WTC11 (cell line): ENCODE measurements at regions not wholly inside any gene's neighbourhood (a gene's known extent, or its start where the extent isn't known, plus 50 kb on each side); places are given as distances from the start of the nearest gene placed in this dataset.
A peak's percentile ranks its signal among the peaks of the same experiment; 100 is the strongest.

Experiments
- ATAC-seq: fragments of 200-7000 bp; cut with Tn5 transposase; 2 replicates; pipeline ENCODE4 v1.10.0; 2021; ENCODE audit warnings: mild to moderate bottlenecking, moderate library complexity
- CTCF ChIA-PET: fragments of 300-600 bp; sonication (Branson Sonifier 250); formaldehyde crosslinking; loops from one replicate; lab custom pipeline; 2021; ENCODE audit warnings: antibody characterized with exemption; lab: Charles Lee
- POLR2A ChIA-PET: fragments of 350-600 bp; sonication (Branson Sonifier 250); formaldehyde crosslinking; loops from one replicate; lab custom pipeline; 2021; ENCODE audit warnings: antibody characterized with exemption; lab: Charles Lee
- DNase-seq: peaks from one replicate; pipeline ENCODE4 v3.0.0; 2021; ENCODE audit warnings: low spot score
- H3K27ac Mint-ChIP-seq: 2 replicates; pipeline ENCODE4 v1.8.0; 2021; ENCODE audit warnings: mixed read lengths
- H3K27me3 Mint-ChIP-seq: 2 replicates; pipeline ENCODE4 v1.8.0; 2021; ENCODE audit warnings: low read depth, mild to moderate bottlenecking, moderate library complexity, mixed read lengths
- H3K36me3 Mint-ChIP-seq: 2 replicates; pipeline ENCODE4 v1.8.0; 2021; ENCODE audit warnings: mixed read lengths
- H3K4me1 Mint-ChIP-seq: 2 replicates; pipeline ENCODE4 v1.8.0; 2022; ENCODE audit warnings: mixed read lengths
- H3K4me3 Mint-ChIP-seq: 2 replicates; pipeline ENCODE4 v1.8.0; 2021; ENCODE audit warnings: mild to moderate bottlenecking, moderate library complexity, mixed read lengths
- H3K9me3 Mint-ChIP-seq: 2 replicates; pipeline ENCODE4 v1.8.0; 2021; ENCODE audit warnings: mixed read lengths
- CBFB ChIP-seq: sonication (generic); formaldehyde crosslinking; IDR thresholded peaks from 2 replicates; pipeline ENCODE4 v1.8.1; 2022; ENCODE audit warnings: mild to moderate bottlenecking, low read depth, missing genetic modification reagents
- EMX1 ChIP-seq: fragments of 250-450 bp; sonication (Bioruptor Pico); IDR thresholded peaks from 2 replicates; pipeline ENCODE4 v1.8.0; 2021; ENCODE audit warnings: mild to moderate bottlenecking
- ESRRA ChIP-seq: sonication (generic); formaldehyde crosslinking; IDR thresholded peaks from 2 replicates; pipeline ENCODE4 v1.8.1; 2022; ENCODE audit warnings: mild to moderate bottlenecking, missing genetic modification reagents, borderline replicate concordance
- FOXK1 ChIP-seq: sonication (generic); formaldehyde crosslinking; IDR thresholded peaks from 2 replicates; pipeline ENCODE4 v1.8.0; 2022; ENCODE audit warnings: mild to moderate bottlenecking, moderate library complexity, missing genetic modification reagents
- GTF2I ChIP-seq: fragments of 250-450 bp; sonication (Bioruptor Pico); conservative IDR thresholded peaks from 2 replicates; pipeline ENCODE4 v1.4.0; 2021; ENCODE audit warnings: mild to moderate bottlenecking
- HMGA2 ChIP-seq: fragments of 250-450 bp; sonication (Bioruptor Pico); IDR thresholded peaks from 2 replicates; pipeline ENCODE4 v1.4.0; 2021; ENCODE audit warnings: mild to moderate bottlenecking, moderate library complexity
- JAZF1 ChIP-seq: fragments of 250-450 bp; sonication (Bioruptor Pico); IDR thresholded peaks from 2 replicates; pipeline ENCODE4 v1.9.0; 2021; ENCODE audit warnings: moderate library complexity, mild to moderate bottlenecking, inconsistent platforms
- JUN ChIP-seq: sonication (generic); formaldehyde crosslinking; IDR thresholded peaks from 2 replicates; pipeline ENCODE4 v1.8.0; 2023; ENCODE audit warnings: mild to moderate bottlenecking, missing genetic modification reagents
- MXD4 ChIP-seq: fragments of 250-450 bp; sonication (Bioruptor Pico); IDR thresholded peaks from 2 replicates; pipeline ENCODE4 v1.8.0; 2021; ENCODE audit warnings: mild to moderate bottlenecking, moderate library complexity, borderline replicate concordance
- PRDM15 ChIP-seq: sonication (generic); formaldehyde crosslinking; IDR thresholded peaks from 2 replicates; pipeline ENCODE4 v1.8.0; 2022; ENCODE audit warnings: missing genetic modification reagents
- STAT6 ChIP-seq: sonication (generic); formaldehyde crosslinking; conservative IDR thresholded peaks from 2 replicates; pipeline ENCODE4 v1.8.1; 2023; ENCODE audit warnings: mild to moderate bottlenecking, low read depth, missing genetic modification reagents, moderate library complexity
- ZNF138 ChIP-seq: sonication (generic); formaldehyde crosslinking; conservative IDR thresholded peaks from 2 replicates; pipeline ENCODE4 v1.8.1; 2022; ENCODE audit warnings: mild to moderate bottlenecking, moderate library complexity, missing genetic modification reagents
- ZNF232 ChIP-seq: sonication (generic); formaldehyde crosslinking; IDR thresholded peaks from 2 replicates; pipeline ENCODE4 v1.8.0; 2022; ENCODE audit warnings: mild to moderate bottlenecking, missing genetic modification reagents
- ZNF416 ChIP-seq: fragments of 250-450 bp; sonication (Bioruptor Pico); IDR thresholded peaks from 2 replicates; pipeline ENCODE4 v1.9.0; 2021; ENCODE audit warnings: mild to moderate bottlenecking, inconsistent platforms
- ZSCAN18 ChIP-seq: fragments of 250-450 bp; sonication (Bioruptor Pico); IDR thresholded peaks from 2 replicates; pipeline ENCODE4 v2.1.2; 2022; ENCODE audit warnings: mild to moderate bottlenecking, moderate library complexity
- TF ChIP-seq, protein P1 (sequence below): sonication (generic); formaldehyde crosslinking; IDR thresholded peaks from 2 replicates; pipeline ENCODE4 v1.8.1; 2023; ENCODE audit warnings: mild to moderate bottlenecking, missing genetic modification reagents
- TF ChIP-seq, protein P2 (sequence below): fragments of 250-450 bp; sonication (Bioruptor Pico); IDR thresholded peaks from 2 replicates; pipeline ENCODE4 v1.9.0; 2021; ENCODE audit warnings: mild to moderate bottlenecking
- TF ChIP-seq, protein P3 (sequence below): sonication (generic); formaldehyde crosslinking; IDR thresholded peaks from 2 replicates; pipeline ENCODE4 v1.8.0; 2022; ENCODE audit warnings: mild to moderate bottlenecking, missing genetic modification reagents
- TF ChIP-seq, protein P4 (sequence below): sonication (generic); formaldehyde crosslinking; conservative IDR thresholded peaks from 2 replicates; pipeline ENCODE4 v1.8.1; 2022; ENCODE audit warnings: mild to moderate bottlenecking, missing genetic modification reagents
- TF ChIP-seq, protein P5 (sequence below): sonication (generic); formaldehyde crosslinking; IDR thresholded peaks from 2 replicates; pipeline ENCODE4 v1.8.0; 2022; ENCODE audit warnings: mild to moderate bottlenecking, missing genetic modification reagents

GRCh38 chr1:194802572-194802971 is 1616.2 kb upstream of the B3GALT2 start:
- Mint-ChIP-seq H3K27me3 (no peaks in the 10 kb centered on the region), H3K27ac (no peak overlapping the region), H3K4me1 (peaks cover 9% of the 10 kb centered on the region), H3K4me3 (no peak overlapping the region), H3K36me3 (peaks cover 11% of the 10 kb centered on the region), H3K9me3 (peaks cover 12% of the 10 kb centered on the region)
- TF ChIP-seq EMX1 (CRISPR knock-in tag) (no peak), ZNF232 (no peak), CBFB (CRISPR knock-in tag) (no peak), ESRRA (CRISPR knock-in tag) (no peak), FOXK1 (CRISPR knock-in tag) (no peak), MXD4 (CRISPR knock-in tag) (no peak), JAZF1 (CRISPR knock-in tag) (no peak), ZSCAN18 (no peak), GTF2I (no peak), ZNF416 (CRISPR knock-in tag) (no peak)
- TF ChIP-seq, protein P1, sequence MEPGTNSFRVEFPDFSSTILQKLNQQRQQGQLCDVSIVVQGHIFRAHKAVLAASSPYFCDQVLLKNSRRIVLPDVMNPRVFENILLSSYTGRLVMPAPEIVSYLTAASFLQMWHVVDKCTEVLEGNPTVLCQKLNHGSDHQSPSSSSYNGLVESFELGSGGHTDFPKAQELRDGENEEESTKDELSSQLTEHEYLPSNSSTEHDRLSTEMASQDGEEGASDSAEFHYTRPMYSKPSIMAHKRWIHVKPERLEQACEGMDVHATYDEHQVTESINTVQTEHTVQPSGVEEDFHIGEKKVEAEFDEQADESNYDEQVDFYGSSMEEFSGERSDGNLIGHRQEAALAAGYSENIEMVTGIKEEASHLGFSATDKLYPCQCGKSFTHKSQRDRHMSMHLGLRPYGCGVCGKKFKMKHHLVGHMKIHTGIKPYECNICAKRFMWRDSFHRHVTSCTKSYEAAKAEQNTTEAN (CRISPR knock-in tag), result no peak
- TF ChIP-seq, protein P2, sequence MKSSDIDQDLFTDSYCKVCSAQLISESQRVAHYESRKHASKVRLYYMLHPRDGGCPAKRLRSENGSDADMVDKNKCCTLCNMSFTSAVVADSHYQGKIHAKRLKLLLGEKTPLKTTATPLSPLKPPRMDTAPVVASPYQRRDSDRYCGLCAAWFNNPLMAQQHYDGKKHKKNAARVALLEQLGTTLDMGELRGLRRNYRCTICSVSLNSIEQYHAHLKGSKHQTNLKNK (CRISPR knock-in tag), result no peak
- TF ChIP-seq, protein P3, sequence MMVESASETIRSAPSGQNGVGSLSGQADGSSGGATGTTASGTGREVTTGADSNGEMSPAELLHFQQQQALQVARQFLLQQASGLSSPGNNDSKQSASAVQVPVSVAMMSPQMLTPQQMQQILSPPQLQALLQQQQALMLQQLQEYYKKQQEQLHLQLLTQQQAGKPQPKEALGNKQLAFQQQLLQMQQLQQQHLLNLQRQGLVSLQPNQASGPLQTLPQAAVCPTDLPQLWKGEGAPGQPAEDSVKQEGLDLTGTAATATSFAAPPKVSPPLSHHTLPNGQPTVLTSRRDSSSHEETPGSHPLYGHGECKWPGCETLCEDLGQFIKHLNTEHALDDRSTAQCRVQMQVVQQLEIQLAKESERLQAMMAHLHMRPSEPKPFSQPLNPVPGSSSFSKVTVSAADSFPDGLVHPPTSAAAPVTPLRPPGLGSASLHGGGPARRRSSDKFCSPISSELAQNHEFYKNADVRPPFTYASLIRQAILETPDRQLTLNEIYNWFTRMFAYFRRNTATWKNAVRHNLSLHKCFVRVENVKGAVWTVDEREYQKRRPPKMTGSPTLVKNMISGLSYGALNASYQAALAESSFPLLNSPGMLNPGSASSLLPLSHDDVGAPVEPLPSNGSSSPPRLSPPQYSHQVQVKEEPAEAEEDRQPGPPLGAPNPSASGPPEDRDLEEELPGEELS (CRISPR knock-in tag), result no peak
- TF ChIP-seq, protein P4, sequence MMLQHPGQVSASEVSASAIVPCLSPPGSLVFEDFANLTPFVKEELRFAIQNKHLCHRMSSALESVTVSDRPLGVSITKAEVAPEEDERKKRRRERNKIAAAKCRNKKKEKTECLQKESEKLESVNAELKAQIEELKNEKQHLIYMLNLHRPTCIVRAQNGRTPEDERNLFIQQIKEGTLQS, result no peak
- TF ChIP-seq, protein P5, sequence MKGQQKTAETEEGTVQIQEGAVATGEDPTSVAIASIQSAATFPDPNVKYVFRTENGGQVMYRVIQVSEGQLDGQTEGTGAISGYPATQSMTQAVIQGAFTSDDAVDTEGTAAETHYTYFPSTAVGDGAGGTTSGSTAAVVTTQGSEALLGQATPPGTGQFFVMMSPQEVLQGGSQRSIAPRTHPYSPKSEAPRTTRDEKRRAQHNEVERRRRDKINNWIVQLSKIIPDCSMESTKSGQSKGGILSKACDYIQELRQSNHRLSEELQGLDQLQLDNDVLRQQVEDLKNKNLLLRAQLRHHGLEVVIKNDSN (CRISPR knock-in tag), result no peak
- POLR2A ChIA-PET, result no interaction called here
- ATAC-seq (no peak), DNase-seq (no peak)
- CTCF ChIA-PET, result no interaction called here

DNA sequence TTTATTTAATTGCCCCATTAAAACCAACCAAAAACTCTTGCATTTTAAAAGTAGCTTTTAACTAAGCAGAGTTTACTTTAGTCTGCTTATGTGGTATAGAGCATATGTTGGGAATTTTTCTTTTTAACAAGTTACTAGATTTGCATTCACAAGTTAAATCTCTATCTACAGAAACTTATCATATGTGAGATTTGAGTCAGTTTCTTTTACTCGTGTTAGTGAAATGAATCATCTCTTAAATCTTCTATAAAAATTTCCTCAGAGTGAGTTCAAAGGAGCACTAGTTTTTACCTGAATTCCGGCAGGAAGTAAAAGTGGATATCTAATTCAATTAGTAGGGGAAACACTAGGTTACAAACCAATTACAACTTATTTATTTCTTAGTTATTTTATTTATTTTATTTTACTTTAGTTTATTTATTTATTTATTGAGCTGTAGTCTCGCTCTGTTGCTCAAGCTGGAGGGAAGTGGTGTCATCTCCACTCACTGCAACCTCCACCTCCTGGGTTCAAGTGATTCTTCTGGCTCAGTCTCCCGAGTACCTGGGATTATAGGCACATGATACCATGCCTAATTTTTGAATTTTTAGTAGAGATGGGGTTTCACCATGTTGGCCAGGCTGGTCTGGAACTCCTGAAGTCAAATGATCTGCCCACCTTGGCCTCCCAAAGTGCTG is 1609.6 kb upstream of the B3GALT2 start:
- no peak overlapping the region for H3K27ac Mint-ChIP-seq
- no peaks in the 10 kb centered on the region for H3K4me1 Mint-ChIP-seq
- ATAC-seq, result no peak
- no peaks in the 10 kb centered on the region for H3K36me3 Mint-ChIP-seq
- ChIA-PET POLR2A (no interaction called here), CTCF (no interaction called here)
- H3K4me3 Mint-ChIP-seq, result no peak overlapping the region
- H3K27me3 Mint-ChIP-seq, result no peaks in the 10 kb centered on the region
- no peak for DNase-seq
- H3K9me3 Mint-ChIP-seq, result no peaks in the 10 kb centered on the region
- TF ChIP-seq JUN (no peak), STAT6 (CRISPR knock-in tag) (no peak), FOXK1 (CRISPR knock-in tag) (no peak), PRDM15 (CRISPR knock-in tag) (no peak), HMGA2 (peak; percentile 22; the same call in 1 of the 2 replicates), ZNF138 (CRISPR knock-in tag) (no peak)
- TF ChIP-seq, protein P3 (CRISPR knock-in tag), result no peak
- TF ChIP-seq, all 79 proteins: peak for 1
